ENCODE measurements at regions not wholly inside any gene's neighbourhood (a gene's known extent, or its start where the extent isn't known, plus 50 kb on each side); places are given as distances from the start of the nearest gene placed in this dataset.

GRCh38 chr13:53152057-53152421 is 123.4 kb downstream of the OLFM4 start:
- TF ChIP-seq, protein P1, sequence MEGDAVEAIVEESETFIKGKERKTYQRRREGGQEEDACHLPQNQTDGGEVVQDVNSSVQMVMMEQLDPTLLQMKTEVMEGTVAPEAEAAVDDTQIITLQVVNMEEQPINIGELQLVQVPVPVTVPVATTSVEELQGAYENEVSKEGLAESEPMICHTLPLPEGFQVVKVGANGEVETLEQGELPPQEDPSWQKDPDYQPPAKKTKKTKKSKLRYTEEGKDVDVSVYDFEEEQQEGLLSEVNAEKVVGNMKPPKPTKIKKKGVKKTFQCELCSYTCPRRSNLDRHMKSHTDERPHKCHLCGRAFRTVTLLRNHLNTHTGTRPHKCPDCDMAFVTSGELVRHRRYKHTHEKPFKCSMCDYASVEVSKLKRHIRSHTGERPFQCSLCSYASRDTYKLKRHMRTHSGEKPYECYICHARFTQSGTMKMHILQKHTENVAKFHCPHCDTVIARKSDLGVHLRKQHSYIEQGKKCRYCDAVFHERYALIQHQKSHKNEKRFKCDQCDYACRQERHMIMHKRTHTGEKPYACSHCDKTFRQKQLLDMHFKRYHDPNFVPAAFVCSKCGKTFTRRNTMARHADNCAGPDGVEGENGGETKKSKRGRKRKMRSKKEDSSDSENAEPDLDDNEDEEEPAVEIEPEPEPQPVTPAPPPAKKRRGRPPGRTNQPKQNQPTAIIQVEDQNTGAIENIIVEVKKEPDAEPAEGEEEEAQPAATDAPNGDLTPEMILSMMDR (IDR thresholded peaks at IDR 0.05) = no peak
- TF ChIP-seq POLR2A (IDR thresholded peaks at IDR 0.05) = no peak

All from uterus (tissue), 2 donors.